GM12892 (cell line): ENCODE measurements at regions not wholly inside any gene's neighbourhood (a gene's known extent, or its start where the extent isn't known, plus 50 kb on each side); places are given as distances from the start of the nearest gene placed in this dataset.

Source experiments
- POLR2A ChIP-seq: IDR thresholded peaks from 2 replicates; pipeline ENCODE4 v1.6.1; 2011; ENCODE audit warnings: low read depth, low read length, control low read depth
- POLR2AphosphoS5 ChIP-seq: IDR thresholded peaks from 2 replicates; pipeline ENCODE4 v1.6.1; 2011; ENCODE audit warnings: low read depth, low read length, control low read depth
- TAF1 ChIP-seq: IDR thresholded peaks from 2 replicates; pipeline ENCODE4 v1.6.1; 2011; ENCODE audit warnings: low read depth, mild to moderate bottlenecking, control low read depth, low read length, borderline replicate concordance

DNA sequence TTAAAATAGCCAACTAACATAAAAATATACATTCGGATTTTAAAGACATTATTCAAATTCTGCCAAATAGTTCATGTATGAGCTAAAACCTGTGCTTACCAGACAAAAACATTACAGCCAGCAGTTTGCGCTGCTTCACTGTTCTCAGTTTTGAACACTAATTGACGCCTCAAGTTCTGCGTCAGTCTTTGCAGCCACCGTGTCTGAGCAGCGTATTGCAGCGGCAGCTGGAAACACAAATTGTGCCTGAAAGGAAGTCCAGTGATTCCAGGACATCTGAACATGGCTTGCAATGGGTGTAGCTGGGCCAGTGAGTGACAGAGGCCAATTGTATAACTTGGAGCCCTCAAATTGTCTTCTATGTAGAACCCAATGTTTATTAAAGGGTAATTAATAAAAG, 267.6 kb downstream of the TFCP2L1 start:
- TF ChIP-seq POLR2AphosphoS5 (no peak), TAF1 (no peak), POLR2A (no peak)
